Activated CD8-positive, alpha-beta memory T cell treated with anti-CD3 and anti-CD28 coated beads, Interleukin-2, amount 10 ng/mL, durations not matched to agents 7 days and 5 days (primary cell): ENCODE measurements at regions not wholly inside any gene's neighbourhood (a gene's known extent, or its start where the extent isn't known, plus 50 kb on each side); places are given as distances from the start of the nearest gene placed in this dataset.

Source experiments
- ATAC-seq: fragments of 150-1000 bp; cut with Tn5 transposase; one replicate; pipeline ENCODE4 v1.10.0; 2021; ENCODE audit warnings: moderate library complexity
- CTCF ChIA-PET: fragments of 350-600 bp; sonication (Branson Sonifier 250); formaldehyde crosslinking; loops from one replicate; lab custom pipeline; 2021; ENCODE audit warnings: antibody characterized with exemption; lab: Charles Lee
- DNase-seq: peaks from one replicate; pipeline ENCODE4 v3.0.0-alpha.2; 2020
- H3K27ac Mint-ChIP-seq: one replicate; pipeline ENCODE4 v1.8.0; 2021; ENCODE audit warnings: mild to moderate bottlenecking, mixed read lengths
- H3K27me3 Mint-ChIP-seq: one replicate; pipeline ENCODE4 v1.8.0; 2021; ENCODE audit warnings: mixed read lengths
- H3K36me3 Mint-ChIP-seq: one replicate; pipeline ENCODE4 v1.8.0; 2021; ENCODE audit warnings: mild to moderate bottlenecking, mixed read lengths
- H3K4me1 Mint-ChIP-seq: one replicate; pipeline ENCODE4 v1.8.0; 2021; ENCODE audit warnings: mixed read lengths
- H3K4me3 Mint-ChIP-seq: one replicate; pipeline ENCODE4 v1.8.0; 2021; ENCODE audit warnings: mild to moderate bottlenecking, moderate library complexity, mixed read lengths
- H3K9me3 Mint-ChIP-seq: one replicate; pipeline ENCODE4 v1.8.0; 2022; ENCODE audit warnings: low read depth, mixed read lengths

DNA sequence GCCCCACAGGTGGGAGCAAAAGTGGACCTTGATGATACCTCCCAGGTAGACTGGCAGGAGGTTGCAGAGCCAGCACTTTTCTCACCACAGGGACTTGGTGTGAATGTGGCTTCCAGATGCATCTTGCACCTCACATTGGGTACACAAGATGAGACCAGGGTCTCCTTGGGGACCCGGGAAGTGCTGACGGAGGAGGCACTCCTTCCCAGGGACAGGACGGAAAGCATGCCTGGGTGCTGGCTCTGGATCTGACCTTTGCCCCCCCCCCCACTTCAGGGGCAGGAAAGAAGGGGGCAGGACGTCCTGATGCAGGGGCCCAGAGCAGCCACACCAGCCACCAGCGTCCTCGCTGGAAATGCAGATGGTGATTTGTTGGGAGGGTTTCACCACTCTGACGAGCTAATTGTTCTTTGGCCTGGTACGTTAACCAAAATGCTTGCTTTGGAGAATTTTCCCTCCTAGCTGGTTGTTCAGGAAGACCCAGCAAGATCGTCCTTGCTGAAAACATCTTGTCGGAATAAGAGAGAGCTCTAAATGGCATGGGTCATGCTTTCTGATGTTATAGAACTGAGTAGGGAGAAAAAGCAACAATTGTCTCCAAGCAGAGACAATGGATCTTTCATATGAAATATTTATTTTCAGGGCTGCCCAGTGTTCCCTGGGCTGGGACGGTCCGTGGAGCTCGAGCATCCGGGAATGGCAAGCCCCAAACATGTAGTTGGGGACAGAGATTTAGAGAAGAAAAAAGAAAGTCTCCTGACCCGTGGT, 74.4 kb upstream of the PPARA start:
- ATAC-seq = no peak
- no peak for DNase-seq
- Mint-ChIP-seq H3K36me3 (no peaks in the 10 kb centered on the region), H3K27ac (no peak overlapping the region), H3K9me3 (no peaks in the 10 kb centered on the region), H3K4me3 (no peak overlapping the region), H3K4me1 (peaks cover 21% of the 10 kb centered on the region), H3K27me3 (peaks cover 7% of the 10 kb centered on the region)
- CTCF ChIA-PET = interaction anchor here (1.2 to 1.7 kb wide), 2 partner anchors 41 to 69 kb away, joined by 4 read pairs; no protein-coding TSS in a partner anchor

DNA sequence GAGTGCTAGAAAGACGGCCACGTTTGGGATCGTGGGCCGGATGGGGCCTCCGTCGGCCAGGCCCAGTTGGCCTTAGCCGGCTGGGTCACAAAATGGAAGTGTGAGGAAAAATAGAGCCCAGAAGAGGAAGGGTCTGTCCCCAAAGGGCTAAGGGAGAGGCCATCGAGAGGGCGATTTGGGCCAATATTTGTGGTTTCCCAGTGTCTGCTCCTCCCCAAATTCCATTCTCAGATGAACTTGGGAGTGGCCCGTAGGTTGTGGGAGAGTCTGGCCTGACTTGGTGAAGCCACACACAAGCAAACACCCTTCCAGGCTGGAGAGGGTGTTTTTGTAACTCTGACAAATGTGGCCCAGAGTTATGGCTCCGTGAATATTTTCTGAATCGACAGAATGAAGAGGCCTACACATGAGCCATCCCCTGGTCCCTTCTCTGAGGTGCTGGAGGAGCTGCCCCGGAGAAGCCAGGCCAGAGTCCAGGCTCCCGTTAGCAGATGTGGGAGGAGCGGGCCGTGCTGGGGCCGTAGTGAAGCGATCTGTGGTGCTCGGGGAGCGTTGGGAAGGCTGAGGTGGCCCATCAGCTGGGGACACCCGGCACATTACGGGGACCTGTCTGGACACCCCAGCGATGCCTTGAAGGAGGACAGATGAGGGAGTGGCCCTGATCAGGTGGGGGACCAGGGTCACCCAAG, 73.5 kb upstream of the PPARA start:
- peaks cover 7% of the 10 kb centered on the region for H3K27me3 Mint-ChIP-seq
- DNase-seq = no peak
- no peaks in the 10 kb centered on the region for H3K9me3 Mint-ChIP-seq
- no peak for ATAC-seq
- CTCF ChIA-PET = interaction anchor here (1.7 kb wide), 1 partner anchor 70 kb away, joined by 4 read pairs; no protein-coding TSS in a partner anchor
- H3K4me1 Mint-ChIP-seq = peaks cover 21% of the 10 kb centered on the region
- H3K27ac Mint-ChIP-seq = no peak overlapping the region
- no peak overlapping the region for H3K4me3 Mint-ChIP-seq
- H3K36me3 Mint-ChIP-seq = no peaks in the 10 kb centered on the region

DNA sequence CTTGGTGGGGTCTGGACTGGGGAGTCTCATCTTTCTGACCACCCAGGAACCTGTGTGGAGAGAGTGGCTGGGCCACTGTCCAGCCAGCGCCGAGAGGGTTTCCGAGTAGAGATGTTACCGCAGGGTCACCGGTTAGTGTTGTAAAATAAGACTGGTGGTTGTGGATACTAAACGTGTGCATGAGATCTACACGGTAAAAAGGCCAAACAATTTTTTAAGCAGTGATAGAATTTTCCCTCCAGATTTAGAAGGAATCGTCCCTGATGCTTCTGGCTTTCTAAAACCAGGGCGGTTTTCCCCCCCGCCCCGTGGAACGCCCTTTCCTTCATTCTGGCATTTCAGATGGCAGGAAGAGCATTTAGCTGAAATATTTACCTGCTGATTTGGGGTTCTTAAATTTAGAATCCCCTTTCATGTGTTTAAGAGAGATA, 72.6 kb upstream of the PPARA start:
- ATAC-seq = no peak
- no peak overlapping the region for H3K27ac Mint-ChIP-seq
- H3K27me3 Mint-ChIP-seq = peaks cover 4% of the 10 kb centered on the region
- no peaks in the 10 kb centered on the region for H3K36me3 Mint-ChIP-seq
- H3K9me3 Mint-ChIP-seq = no peaks in the 10 kb centered on the region
- peaks cover 18% of the 10 kb centered on the region for H3K4me1 Mint-ChIP-seq
- CTCF ChIA-PET = interaction anchor here (1.7 kb wide), 1 partner anchor 71 kb away, joined by 4 read pairs; no protein-coding TSS in a partner anchor
- no peak for DNase-seq
- no peak overlapping the region for H3K4me3 Mint-ChIP-seq

DNA sequence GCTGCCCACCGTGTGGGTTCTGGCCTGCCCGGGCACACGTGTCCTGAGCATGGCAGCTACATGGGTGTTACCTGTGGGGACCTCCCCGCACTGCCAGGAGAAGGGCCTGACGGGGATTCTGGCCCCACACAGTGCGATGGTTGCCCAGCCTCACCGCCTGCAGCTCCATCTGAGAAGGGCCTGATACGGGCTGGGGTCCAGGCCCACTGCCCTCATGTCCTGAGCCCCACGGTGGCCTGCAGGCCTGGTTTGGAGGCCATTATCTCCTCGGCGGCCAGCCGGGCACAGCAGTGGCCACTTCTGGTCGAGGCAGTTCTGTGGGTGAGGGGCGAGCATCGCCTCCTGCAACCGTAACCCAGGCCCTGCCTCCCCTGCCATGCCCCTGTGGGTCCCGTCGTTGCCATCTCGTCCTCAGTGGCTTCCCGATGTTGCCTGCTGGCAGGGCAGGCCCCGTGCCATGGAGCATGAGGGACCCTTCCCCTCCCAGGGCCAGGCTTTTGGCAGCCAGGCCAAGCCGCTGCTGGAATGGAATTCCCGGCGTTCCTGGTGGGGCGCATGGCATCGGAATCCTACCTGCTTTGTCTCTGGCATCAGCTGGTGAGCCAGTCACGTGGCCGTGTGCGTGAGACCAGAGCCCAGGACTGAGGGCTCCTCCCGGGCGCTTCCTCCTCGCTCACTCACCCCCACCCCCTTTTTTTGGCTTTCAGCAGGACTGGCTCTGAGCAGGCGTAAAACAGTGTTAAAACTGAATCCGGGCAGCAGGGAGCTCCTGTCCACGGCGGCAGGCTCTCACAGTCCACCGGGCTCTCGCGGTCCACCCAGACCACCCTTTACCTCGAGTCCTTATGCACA, 71.9 kb upstream of the PPARA start:
- H3K27ac Mint-ChIP-seq = no peak overlapping the region

DNA sequence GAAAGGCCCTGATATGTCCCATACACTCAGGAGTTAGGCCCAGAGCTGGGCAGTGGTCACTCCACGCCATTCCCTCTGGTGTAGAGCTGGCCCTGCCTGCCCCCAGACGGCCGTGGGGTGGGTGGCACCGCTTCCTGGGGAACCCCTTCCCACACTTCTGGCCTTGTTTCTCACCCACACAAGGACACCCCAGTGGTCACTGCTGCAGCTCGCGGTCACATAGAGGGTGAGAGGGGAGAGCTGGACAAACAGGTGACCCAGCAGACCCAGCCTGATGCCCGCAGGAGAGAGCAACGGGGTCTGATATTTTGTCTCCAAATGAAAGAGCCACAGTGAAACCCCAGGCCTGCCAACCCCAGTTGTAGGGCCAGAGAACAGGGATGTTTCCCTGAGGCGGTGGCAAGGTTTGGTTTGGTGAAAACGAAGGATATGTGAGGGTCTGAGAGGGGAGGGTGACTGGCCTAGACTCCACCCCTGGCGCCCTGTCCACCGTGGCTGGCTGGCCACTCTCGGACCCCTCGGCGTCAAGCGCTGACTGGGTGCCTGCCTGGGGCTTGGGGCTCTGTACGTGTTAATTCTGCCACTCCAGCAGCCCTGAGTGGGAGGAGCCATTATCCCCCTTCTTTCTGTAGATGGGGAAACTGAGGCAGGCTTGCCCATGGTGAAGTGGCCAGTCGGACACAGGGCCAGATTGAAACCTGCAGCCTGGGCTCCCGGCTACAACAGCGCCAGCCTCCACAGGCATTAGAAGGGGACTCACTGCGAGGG, 71.0 kb upstream of the PPARA start:
- Mint-ChIP-seq H3K36me3 (no peaks in the 10 kb centered on the region), H3K27ac (no peak overlapping the region), H3K9me3 (no peaks in the 10 kb centered on the region), H3K4me1 (peaks cover 11% of the 10 kb centered on the region), H3K4me3 (no peak overlapping the region), H3K27me3 (no peaks in the 10 kb centered on the region)
- DNase-seq (no peak), ATAC-seq (no peak)
- CTCF ChIA-PET = interaction anchor here (1.6 kb wide), 1 partner anchor 73 kb away, joined by 5 read pairs; no protein-coding TSS in a partner anchor

More for the DNA sequence above, 71.9 kb upstream of the PPARA start:
- ATAC-seq (no peak), DNase-seq (no peak)
- Mint-ChIP-seq H3K9me3 (no peaks in the 10 kb centered on the region), H3K36me3 (no peaks in the 10 kb centered on the region), H3K4me1 (peaks cover 15% of the 10 kb centered on the region), H3K27me3 (no peaks in the 10 kb centered on the region), H3K4me3 (no peak overlapping the region)
- CTCF ChIA-PET = interaction anchor here (1.6 kb wide), 1 partner anchor 72 kb away, joined by 5 read pairs; no protein-coding TSS in a partner anchor

DNA sequence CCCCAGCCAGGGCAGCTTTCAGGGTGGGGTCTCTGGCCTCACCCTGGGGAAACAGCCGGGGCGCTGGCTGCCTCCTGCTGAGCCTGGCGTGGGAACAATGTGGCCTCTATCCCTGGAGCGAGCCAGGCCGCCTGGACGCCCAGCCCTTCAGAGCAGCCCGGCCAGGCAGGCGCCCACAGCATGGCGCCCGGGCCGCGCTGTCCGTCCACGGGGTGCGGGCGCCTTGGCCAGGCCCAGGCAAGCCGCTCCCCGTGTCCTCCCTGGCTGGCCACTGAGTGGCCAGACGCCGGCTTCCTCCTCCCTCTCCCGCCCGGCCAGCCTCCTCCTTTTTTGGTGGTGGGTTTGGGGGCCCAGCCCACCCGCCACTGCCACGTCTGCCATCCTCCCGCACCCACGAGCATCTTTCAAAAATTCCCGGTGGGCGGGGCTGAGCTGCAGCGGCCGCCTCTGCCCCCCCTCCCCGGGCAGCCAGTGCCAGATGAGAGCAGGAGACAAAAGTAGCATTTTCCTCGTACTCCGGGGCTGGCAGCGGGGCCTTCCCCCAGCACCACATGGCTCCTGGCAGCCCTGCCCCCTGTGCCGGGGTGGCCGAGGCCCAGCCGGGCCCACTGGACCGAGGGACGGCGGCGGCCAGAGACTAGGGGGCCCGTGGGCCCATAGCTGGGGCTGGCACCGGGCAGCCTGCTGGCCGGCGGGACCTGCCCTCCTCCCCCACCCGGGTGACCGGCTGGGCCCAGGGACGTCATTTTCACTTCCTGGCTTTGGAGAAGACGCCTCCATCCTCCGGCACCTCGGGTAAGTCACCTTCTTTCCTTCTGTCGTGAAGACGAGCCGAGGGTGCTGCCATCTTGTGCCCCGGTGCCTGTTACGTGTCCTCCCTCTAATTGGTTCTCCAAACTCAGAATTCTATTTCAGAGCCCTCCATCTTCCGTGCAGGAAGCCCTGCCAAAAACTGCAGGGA, 70.2 kb upstream of the PPARA start:
- Mint-ChIP-seq H3K4me1 (peaks cover 3% of the 10 kb centered on the region), H3K4me3 (no peak overlapping the region), H3K36me3 (no peaks in the 10 kb centered on the region), H3K27me3 (no peaks in the 10 kb centered on the region), H3K9me3 (no peaks in the 10 kb centered on the region), H3K27ac (no peak overlapping the region)
- CTCF ChIA-PET = interaction anchor here (1.6 kb wide), 1 partner anchor 74 kb away, joined by 5 read pairs; no protein-coding TSS in a partner anchor
- no peak for ATAC-seq
- no peak for DNase-seq

DNA sequence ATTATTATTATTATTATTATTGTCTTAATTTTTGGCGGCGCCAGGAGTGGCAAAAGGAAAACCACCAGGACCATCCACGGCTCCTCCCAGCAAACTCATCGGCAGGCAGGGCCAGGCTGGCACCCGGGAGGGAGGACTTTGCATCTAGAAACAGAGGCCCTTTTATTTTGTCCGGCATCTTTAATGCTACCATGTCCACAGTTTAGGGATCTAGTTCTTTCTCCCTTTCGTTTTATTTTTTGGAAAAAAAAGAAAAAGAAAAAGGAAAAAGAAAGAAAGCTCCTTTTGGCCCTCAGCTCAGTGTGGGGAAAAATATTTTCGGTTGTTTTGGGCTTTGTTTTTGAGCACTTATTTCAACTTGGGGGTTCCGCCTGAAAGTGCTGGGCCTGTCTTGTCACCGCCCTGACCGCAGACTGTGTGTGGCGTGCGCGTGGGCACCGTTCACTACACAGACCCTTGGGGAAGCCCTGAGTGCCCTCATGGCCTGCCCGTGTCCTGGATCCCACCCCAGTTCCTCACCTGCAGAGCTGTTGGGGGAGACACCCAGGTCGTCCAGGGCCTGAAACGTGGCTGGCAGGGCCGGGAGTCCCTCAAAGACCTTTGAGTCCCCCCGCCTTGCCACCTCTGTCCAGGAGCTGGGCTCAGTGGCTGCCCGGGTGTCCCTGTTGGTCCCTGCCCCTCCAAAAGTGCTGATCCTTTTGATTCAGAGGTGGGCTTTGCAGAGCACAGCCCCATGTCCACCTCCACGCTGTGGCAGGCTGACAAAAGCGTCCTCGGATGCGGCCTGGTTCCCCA, 69.1 kb upstream of the PPARA start:
- ATAC-seq = no peak
- no peaks in the 10 kb centered on the region for H3K4me1 Mint-ChIP-seq
- H3K27ac Mint-ChIP-seq = no peak overlapping the region
- H3K9me3 Mint-ChIP-seq = no peaks in the 10 kb centered on the region
- no peaks in the 10 kb centered on the region for H3K36me3 Mint-ChIP-seq
- CTCF ChIA-PET = no interaction called here
- no peak overlapping the region for H3K4me3 Mint-ChIP-seq
- H3K27me3 Mint-ChIP-seq = no peaks in the 10 kb centered on the region
- no peak for DNase-seq

DNA sequence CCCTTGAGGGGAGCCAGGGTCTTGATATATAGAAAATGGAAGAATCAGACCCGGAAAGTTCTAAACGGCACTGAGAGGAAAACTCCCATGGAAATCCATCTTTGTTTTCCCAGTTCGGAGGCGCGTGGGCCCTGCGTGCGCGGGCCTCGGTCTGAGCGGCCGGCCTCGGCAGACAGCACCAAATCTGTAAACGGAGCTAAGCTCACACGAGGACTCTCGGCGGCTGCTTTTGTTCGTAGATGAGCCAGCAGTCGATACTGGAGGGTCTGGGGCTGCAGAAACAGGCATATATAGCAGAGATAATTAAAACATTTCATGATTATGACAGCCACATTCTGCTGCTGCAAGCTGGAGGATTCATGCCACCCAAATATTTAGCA, 68.5 kb upstream of the PPARA start:
- Mint-ChIP-seq H3K9me3 (no peaks in the 10 kb centered on the region), H3K36me3 (no peaks in the 10 kb centered on the region), H3K4me3 (no peak overlapping the region), H3K27me3 (no peaks in the 10 kb centered on the region), H3K27ac (no peak overlapping the region), H3K4me1 (no peaks in the 10 kb centered on the region)
- no peak for ATAC-seq
- DNase-seq = no peak
- CTCF ChIA-PET = interaction anchor here (0.8 kb wide), 1 partner anchor 46 kb away, joined by 3 read pairs; no protein-coding TSS in a partner anchor

DNA sequence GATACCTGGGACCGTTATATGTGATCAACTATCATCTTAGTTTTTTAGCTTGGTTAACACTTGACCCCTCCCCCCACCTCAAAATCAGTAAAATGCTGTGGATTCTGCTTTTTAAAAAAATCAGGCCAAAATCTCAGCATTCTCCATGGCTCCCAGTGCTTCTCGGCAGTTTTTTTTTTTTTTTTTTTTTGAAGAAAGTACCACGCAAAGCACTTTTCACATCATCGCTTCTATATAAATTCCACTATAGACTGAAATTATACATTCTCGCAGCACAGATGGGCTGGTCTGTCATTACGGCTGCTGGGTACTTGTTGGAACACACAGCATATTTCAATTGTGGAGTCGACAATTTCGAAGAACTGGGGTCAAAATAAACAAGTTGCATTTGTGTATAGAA, 67.7 kb upstream of the PPARA start:
- H3K36me3 Mint-ChIP-seq = no peaks in the 10 kb centered on the region
- CTCF ChIA-PET = interaction anchor here (0.8 kb wide), 1 partner anchor 47 kb away, joined by 3 read pairs; no protein-coding TSS in a partner anchor
- no peak overlapping the region for H3K4me3 Mint-ChIP-seq
- no peaks in the 10 kb centered on the region for H3K27me3 Mint-ChIP-seq
- no peaks in the 10 kb centered on the region for H3K4me1 Mint-ChIP-seq
- no peak for DNase-seq
- H3K9me3 Mint-ChIP-seq = no peaks in the 10 kb centered on the region
- ATAC-seq = no peak
- H3K27ac Mint-ChIP-seq = no peak overlapping the region

DNA sequence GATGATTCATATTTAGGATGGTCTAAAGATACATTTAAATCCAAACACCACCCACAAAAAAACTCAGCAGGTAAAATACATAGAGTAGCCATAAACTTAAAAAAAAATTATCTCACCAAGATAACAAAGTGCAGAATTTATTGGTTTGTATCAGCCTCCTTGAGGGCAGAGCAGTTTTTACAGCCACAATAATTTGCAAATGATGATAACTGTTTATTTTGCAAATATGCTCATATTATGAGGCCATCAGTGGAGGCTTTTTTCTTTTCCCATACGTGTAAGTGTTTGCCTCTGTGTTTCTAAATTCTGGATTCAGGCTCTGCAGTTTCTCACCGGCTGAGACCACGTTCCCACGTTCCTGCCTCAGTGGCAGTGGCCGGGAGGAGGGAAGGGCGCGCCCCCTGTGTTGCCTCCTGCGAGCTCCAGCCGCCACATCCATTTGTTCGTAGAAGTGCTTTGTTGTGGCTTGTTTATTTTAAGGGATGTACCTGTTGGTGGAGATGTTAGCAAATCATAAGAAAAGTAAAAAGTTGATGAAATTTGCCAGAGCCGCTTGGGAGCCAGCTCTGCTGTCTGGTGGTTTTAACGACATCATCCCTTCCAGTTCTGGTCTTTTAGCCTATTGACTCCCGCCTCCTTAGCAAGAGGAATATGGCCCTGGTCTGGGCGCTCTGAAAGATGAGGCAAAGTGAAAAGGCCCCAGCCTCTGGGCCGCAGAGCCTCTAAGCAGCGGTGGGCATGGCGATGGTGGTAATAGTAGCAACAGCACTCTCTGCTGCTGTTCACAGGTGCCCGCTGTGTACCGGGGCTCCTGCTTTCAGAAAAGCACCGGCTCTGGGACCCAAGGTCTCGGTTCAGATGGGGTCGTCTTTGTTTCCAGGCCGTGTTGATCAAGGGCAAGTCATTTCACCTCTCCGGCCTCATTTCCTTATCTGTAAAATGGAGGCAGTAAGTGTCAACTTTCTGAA, 66.7 kb upstream of the PPARA start:
- ATAC-seq = no peak
- DNase-seq = no peak
- Mint-ChIP-seq H3K9me3 (no peaks in the 10 kb centered on the region), H3K27me3 (no peaks in the 10 kb centered on the region), H3K27ac (no peak overlapping the region), H3K36me3 (no peaks in the 10 kb centered on the region), H3K4me3 (no peak overlapping the region), H3K4me1 (no peaks in the 10 kb centered on the region)
- CTCF ChIA-PET = no interaction called here
